ENCODE measurements at regions not wholly inside any gene's neighbourhood (a gene's known extent, or its start where the extent isn't known, plus 50 kb on each side); places are given as distances from the start of the nearest gene placed in this dataset.

DNA sequence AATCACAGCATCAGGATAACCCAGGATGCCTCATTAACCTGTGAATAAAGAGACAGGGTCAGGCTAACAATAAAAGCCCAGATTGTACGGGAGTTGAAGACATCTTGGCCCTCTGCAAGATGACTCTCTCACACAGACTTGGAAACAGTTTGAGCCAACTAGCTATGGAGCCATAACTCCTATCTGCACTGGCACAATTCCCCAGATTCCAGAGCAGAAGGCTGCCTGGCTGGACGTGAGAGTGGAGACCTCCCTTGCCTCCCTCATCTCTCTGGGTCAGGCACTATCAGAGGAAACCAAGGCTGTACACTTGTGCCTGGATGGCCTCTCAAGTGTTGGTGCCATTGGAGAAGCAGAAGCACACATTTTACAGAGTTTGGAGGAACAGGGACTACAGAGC lies 312.6 kb downstream of the THBS2 start:
- no peak for DNase-seq (ENCODE audit: low spot score in 2 of 2)
- Histone ChIP-seq H3K27ac (no peak overlapping the region), H3K4me1 (peaks cover 0 to 5% of the 10 kb centered on the region in 2 donors), H3K9me3 (no peaks in the 10 kb centered on the region), H3K27me3 (no peaks in the 10 kb centered on the region), H3K4me3 (no peak overlapping the region), H3K36me3 (no peaks in the 10 kb centered on the region)
- intact Hi-C loops (cut with DNase I) = no loop called here
- no peak for TF ChIP-seq CTCF (IDR thresholded peaks at IDR 0.05)

GRCh38 chr6:168939796-168940195 lies 313.9 kb downstream of the THBS2 start:
- no peaks in the 10 kb centered on the region for H3K36me3 ChIP-seq
- peaks cover 0 to 5% of the 10 kb centered on the region in 2 donors for H3K4me1 ChIP-seq
- H3K27me3 ChIP-seq = no peaks in the 10 kb centered on the region
- no peaks in the 10 kb centered on the region for H3K9me3 ChIP-seq
- intact Hi-C loops (cut with DNase I) = no loop called here
- DNase-seq (ENCODE audit: low spot score in 2 of 2) = no peak
- no peak overlapping the region for H3K27ac ChIP-seq
- TF ChIP-seq CTCF (IDR thresholded peaks at IDR 0.05) = no peak
- no peak overlapping the region for H3K4me3 ChIP-seq

GRCh38 chr6:168939041-168939440 lies 314.6 kb downstream of the THBS2 start:
- intact Hi-C loops (cut with DNase I) = no loop called here
- Histone ChIP-seq H3K9me3 (no peaks in the 10 kb centered on the region), H3K36me3 (no peaks in the 10 kb centered on the region), H3K27ac (no peak overlapping the region), H3K4me1 (peaks cover 0 to 5% of the 10 kb centered on the region in 2 donors), H3K4me3 (no peak overlapping the region), H3K27me3 (no peaks in the 10 kb centered on the region)
- no peak for TF ChIP-seq CTCF (IDR thresholded peaks at IDR 0.05)
- DNase-seq (ENCODE audit: low spot score in 2 of 2) = no peak

DNA sequence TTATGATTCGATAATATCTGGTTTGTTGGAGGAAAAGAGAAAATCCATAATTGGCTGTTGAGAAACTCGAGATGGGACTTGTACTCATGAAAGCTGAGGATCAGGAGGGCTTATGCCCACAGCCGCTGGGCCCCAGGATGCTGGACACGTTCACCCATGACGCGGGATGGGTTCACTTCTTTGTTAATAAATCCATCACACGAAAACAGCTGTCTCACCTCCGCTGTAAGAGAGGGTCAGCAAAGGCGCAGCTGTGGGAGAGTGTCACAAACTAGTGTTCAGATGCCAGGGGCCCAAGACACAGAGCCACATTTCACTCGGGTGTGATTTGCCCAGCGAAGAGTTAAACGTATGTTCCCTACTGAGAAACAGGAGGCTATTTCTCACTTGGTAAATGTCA lies 315.1 kb downstream of the THBS2 start:
- no peak for DNase-seq (ENCODE audit: low spot score in 2 of 2)
- H3K36me3 ChIP-seq = no peaks in the 10 kb centered on the region
- H3K4me1 ChIP-seq = peaks cover 0 to 5% of the 10 kb centered on the region in 2 donors
- intact Hi-C loops (cut with DNase I) = no loop called here
- H3K27me3 ChIP-seq = no peaks in the 10 kb centered on the region
- no peak for TF ChIP-seq CTCF (IDR thresholded peaks at IDR 0.05)
- no peaks in the 10 kb centered on the region for H3K9me3 ChIP-seq
- no peak overlapping the region for H3K4me3 ChIP-seq
- no peak overlapping the region for H3K27ac ChIP-seq

DNA sequence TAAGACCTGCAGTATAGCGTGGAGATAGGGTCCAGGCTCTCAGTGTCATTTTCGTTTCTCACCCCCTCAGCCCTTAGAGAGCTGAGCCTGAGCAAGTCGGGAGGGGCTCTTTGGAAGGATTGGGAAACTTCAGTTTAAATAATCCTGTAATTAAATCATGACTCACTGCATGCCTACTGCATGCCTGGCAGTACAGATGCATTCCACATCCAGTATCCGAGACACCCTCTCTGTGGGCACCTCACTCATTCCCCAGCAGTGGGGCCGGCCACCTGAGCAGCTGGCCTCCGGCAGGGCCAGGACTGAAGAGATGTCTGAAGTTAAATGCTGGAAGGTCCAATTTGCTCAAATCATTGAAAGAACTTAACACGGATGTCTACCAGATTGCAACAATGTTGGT lies 316.6 kb downstream of the THBS2 start:
- DNase-seq (ENCODE audit: low spot score in 2 of 2) = no peak
- intact Hi-C loops (cut with DNase I) = no loop called here
- H3K27ac ChIP-seq = no peak overlapping the region
- no peaks in the 10 kb centered on the region for H3K36me3 ChIP-seq
- H3K4me1 ChIP-seq = peaks cover 0 to 5% of the 10 kb centered on the region in 2 donors
- no peaks in the 10 kb centered on the region for H3K27me3 ChIP-seq
- no peak for TF ChIP-seq CTCF (IDR thresholded peaks at IDR 0.05)
- H3K4me3 ChIP-seq = no peak overlapping the region
- H3K9me3 ChIP-seq = no peaks in the 10 kb centered on the region

DNA sequence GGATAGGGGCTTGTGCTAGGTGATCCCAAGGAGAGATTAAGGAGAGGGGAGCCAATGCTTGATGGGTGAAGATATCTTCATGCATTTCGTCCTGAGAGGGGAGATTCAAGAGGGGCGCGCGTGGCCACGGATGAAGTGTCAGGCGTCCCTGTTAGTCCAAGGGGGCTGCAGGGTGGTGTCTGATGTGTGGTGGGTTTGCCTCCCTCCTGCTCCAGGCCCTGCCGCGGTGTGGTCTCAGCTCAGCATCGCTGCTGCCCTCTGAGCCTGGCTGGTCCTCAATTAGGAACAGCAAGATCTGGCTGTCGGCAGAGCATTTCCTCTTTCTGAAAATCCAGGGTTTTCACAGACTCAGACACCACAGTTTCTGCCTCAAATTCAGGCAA lies 318.0 kb downstream of the THBS2 start:
- H3K9me3 ChIP-seq = no peaks in the 10 kb centered on the region
- H3K4me3 ChIP-seq = no peak overlapping the region
- TF ChIP-seq CTCF (IDR thresholded peaks at IDR 0.05) = no peak
- intact Hi-C loops (cut with DNase I) = no loop called here
- H3K4me1 ChIP-seq = peaks cover 0 to 5% of the 10 kb centered on the region in 2 donors
- H3K27me3 ChIP-seq = no peaks in the 10 kb centered on the region
- no peak for DNase-seq (ENCODE audit: low spot score in 2 of 2)
- no peak overlapping the region for H3K27ac ChIP-seq
- H3K36me3 ChIP-seq = no peaks in the 10 kb centered on the region

All from ascending aorta (tissue), 2 donors.